Fibroblast of lung (primary cell): ENCODE measurements at regions not wholly inside any gene's neighbourhood (a gene's known extent, or its start where the extent isn't known, plus 50 kb on each side); places are given as distances from the start of the nearest gene placed in this dataset.

Source experiments
- EZH2 ChIP-seq: IDR thresholded peaks from 2 replicates; pipeline ENCODE4 v1.5.1; 2012; ENCODE audit warnings: low read length, control low read depth, mild to moderate bottlenecking; ENCODE audit errors: missing control alignments
- TF ChIP-seq, protein P1 (sequence below), 2 donors: IDR thresholded peaks in 1 of 2; conservative IDR thresholded peaks in 1 of 2; 1 replicate in 1 of 2; 2 replicates in 1 of 2; pipeline ENCODE4 v1.5.1; 2011 to 2012; ENCODE audit warnings: low read length in 2 of 2, control low read depth in 1 of 2, inconsistent platforms in 1 of 2, low read depth in 1 of 2, mild to moderate bottlenecking in 1 of 2

DNA sequence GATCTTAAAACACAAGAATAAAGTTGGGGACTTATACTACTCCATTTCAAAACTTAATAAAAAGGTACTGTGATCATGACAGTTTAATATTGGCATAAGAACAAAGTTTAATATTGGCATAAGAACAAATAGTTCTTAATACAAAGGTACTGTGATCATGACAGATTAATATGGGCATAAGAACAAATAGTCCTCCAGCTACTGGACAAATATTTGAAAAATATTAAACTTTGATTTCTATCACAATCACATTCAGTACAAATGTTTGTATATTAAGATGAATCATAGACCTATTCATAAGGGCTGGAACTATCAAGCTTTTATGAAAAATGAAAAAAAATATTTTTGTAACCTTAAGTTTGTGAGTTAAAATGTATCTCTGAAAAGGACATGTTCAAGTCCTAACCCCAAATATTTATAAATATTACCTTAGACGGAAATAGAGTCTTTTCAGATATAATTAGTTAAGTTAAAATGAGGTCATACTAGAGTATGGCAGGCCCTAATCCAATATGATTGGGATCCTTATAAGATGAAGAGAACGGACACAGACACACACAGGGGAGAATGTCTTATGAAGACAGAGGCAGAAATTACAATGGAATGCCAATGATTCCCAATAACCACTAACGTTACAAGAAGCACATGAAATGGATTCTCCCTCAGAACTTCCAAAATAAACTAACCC, 79.1 kb upstream of the RGS1 start:
- TF ChIP-seq, protein P1, sequence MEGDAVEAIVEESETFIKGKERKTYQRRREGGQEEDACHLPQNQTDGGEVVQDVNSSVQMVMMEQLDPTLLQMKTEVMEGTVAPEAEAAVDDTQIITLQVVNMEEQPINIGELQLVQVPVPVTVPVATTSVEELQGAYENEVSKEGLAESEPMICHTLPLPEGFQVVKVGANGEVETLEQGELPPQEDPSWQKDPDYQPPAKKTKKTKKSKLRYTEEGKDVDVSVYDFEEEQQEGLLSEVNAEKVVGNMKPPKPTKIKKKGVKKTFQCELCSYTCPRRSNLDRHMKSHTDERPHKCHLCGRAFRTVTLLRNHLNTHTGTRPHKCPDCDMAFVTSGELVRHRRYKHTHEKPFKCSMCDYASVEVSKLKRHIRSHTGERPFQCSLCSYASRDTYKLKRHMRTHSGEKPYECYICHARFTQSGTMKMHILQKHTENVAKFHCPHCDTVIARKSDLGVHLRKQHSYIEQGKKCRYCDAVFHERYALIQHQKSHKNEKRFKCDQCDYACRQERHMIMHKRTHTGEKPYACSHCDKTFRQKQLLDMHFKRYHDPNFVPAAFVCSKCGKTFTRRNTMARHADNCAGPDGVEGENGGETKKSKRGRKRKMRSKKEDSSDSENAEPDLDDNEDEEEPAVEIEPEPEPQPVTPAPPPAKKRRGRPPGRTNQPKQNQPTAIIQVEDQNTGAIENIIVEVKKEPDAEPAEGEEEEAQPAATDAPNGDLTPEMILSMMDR (conservative IDR thresholded peaks at IDR 0.05 in 1 of 2, IDR thresholded peaks at IDR 0.05 in 1 of 2; ENCODE audit: low read depth in 1 of 2, low read length in 2 of 2) = no peak
- TF ChIP-seq EZH2 = no peak
